ENCODE measurements at regions not wholly inside any gene's neighbourhood (a gene's known extent, or its start where the extent isn't known, plus 50 kb on each side); places are given as distances from the start of the nearest gene placed in this dataset.

DNA sequence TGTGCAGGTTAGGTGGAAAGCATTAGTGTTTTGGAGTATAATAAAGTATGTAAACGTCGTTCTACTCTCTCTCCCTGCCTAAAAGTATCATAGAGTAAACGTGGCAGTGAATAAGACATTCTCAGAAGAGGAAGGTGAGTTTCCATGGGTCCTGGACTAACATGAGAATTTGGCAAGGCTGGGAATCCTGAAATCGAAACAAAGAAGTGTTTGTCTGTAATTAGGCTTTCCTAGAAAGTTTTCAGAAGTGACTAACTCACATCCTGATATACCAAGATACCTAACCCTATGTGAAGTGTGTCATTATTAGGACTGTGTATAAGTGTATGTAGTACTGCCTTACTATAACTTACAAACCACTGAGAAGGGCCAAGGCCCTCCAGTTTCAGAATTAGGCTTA is 50.7 kb upstream of the MAOA start:
- TF ChIP-seq CTCF (optimal IDR thresholded peaks at IDR 0.05 in 1 of 3, IDR thresholded peaks at IDR 0.05 in 1 of 3, conservative IDR thresholded peaks at IDR 0.05 in 1 of 3; ENCODE audit: extremely low read depth in 1 of 3, insufficient read depth in 2 of 3, low read length in 3 of 3) (no peak), EZH2 (IDR thresholded peaks at IDR 0.05; ENCODE audit: low read length) (no peak)
